Testis (tissue), 2 donors: ENCODE measurements at regions not wholly inside any gene's neighbourhood (a gene's known extent, or its start where the extent isn't known, plus 50 kb on each side); places are given as distances from the start of the nearest gene placed in this dataset.

Experiments used
- DNase-seq: peaks from one replicate; pipeline ENCODE4 v3.0.0-alpha.2; 2019
- H3K27ac ChIP-seq, 2 donors: fragments of 200-600 bp; sonication (generic); one replicate each; pipeline ENCODE4 v1.5.1; 2019
- H3K27me3 ChIP-seq: fragments of 200-600 bp; sonication (generic); one replicate; pipeline ENCODE4 v1.5.1; 2019
- H3K36me3 ChIP-seq: fragments of 200-600 bp; sonication (generic); one replicate; pipeline ENCODE4 v1.5.1; 2017; ENCODE audit warnings: low read depth; ENCODE audit errors: missing control alignments
- H3K4me1 ChIP-seq: fragments of 200-600 bp; sonication (generic); one replicate; pipeline ENCODE4 v1.5.1; 2019
- H3K4me3 ChIP-seq, 2 donors: fragments of 200-600 bp; sonication (generic); one replicate each; pipeline ENCODE4 v1.5.1; 2017 to 2019
- H3K9me3 ChIP-seq: fragments of 200-600 bp; sonication (generic); one replicate; pipeline ENCODE4 v1.5.1; 2017
- CTCF ChIP-seq, 3 experiments: fragments of 450-650 bp in 2 of 3; fragments of 200-600 bp in 1 of 3; sonication (generic) in 1 of 3; IDR thresholded peaks; one replicate each; pipeline ENCODE4 v1.5.1; 2016 to 2019; ENCODE audit warnings: antibody characterized with exemption in 3 of 3, mild to moderate bottlenecking in 2 of 3, moderate library complexity in 1 of 3
- POLR2A ChIP-seq: fragments of 450-650 bp; IDR thresholded peaks from one replicate; pipeline ENCODE4 v1.6.1; 2017; ENCODE audit warnings: antibody characterized with exemption, mild to moderate bottlenecking, moderate library complexity
- WGBS, 2 donors: methylation state at CpG; one replicate each; pipeline ENCODE4 v1.1.5; 2018; 5-methylcytosine and 5-hydroxymethylcytosine counted together
- intact Hi-C: fragments of 100-400 bp; cut with DNase I; formaldehyde crosslinking; loops from one replicate; pipeline ENCODE4 v1.15.1; 2023; ENCODE audit warnings: low total_unique reads

- Histone ChIP-seq H3K36me3 (no peaks in the 10 kb centered on the region), H3K9me3 (no peaks in the 10 kb centered on the region), H3K4me3 (no peak overlapping the region), H3K4me1 (no peaks in the 10 kb centered on the region), H3K27me3 (no peaks in the 10 kb centered on the region), H3K27ac (no peak overlapping the region)
- no peak for TF ChIP-seq POLR2A
- TF ChIP-seq CTCF (IDR thresholded peaks at IDR 0.05), result no peak
- 89 to 93% methylated on average over 6 of the region's 6 CpGs for WGBS, 2 donors
- intact Hi-C loops, result no loop called here
- DNase-seq, result no peak
Observed at GRCh38 chr3:28994161-28994905, 286.5 kb upstream of the RBMS3 start.

GRCh38 chr3:29004885-29005599 lies 275.8 kb upstream of the RBMS3 start:
- Histone ChIP-seq H3K27ac (no peak overlapping the region), H3K27me3 (no peaks in the 10 kb centered on the region), H3K4me3 (no peak overlapping the region), H3K36me3 (no peaks in the 10 kb centered on the region), H3K9me3 (no peaks in the 10 kb centered on the region), H3K4me1 (no peaks in the 10 kb centered on the region)
- intact Hi-C loops, result no loop called here
- TF ChIP-seq POLR2A (no peak), CTCF (IDR thresholded peaks at IDR 0.05) (no peak)
- DNase-seq, result no peak
- WGBS, 2 donors, result 97% methylated on average over 4 of the region's 4 CpGs

- H3K9me3 ChIP-seq, result no peaks in the 10 kb centered on the region
- DNase-seq, result no peak
- H3K36me3 ChIP-seq, result no peaks in the 10 kb centered on the region
- H3K27ac ChIP-seq, result no peak overlapping the region
- H3K27me3 ChIP-seq, result no peaks in the 10 kb centered on the region
- H3K4me3 ChIP-seq, result no peak overlapping the region
- H3K4me1 ChIP-seq, result no peaks in the 10 kb centered on the region
- intact Hi-C loops, result no loop called here
- TF ChIP-seq POLR2A, result no peak
- TF ChIP-seq CTCF (IDR thresholded peaks at IDR 0.05), result no peak
Observed at GRCh38 chr3:29005862-29006261, 275.0 kb upstream of the RBMS3 start.

- no peaks in the 10 kb centered on the region for H3K27me3 ChIP-seq
- no peak for DNase-seq
- H3K4me3 ChIP-seq, result no peak overlapping the region
- no peaks in the 10 kb centered on the region for H3K4me1 ChIP-seq
- WGBS, 2 donors, result 87 to 95% methylated on average over 2 of the region's 2 CpGs
- TF ChIP-seq CTCF (IDR thresholded peaks at IDR 0.05) (no peak), POLR2A (no peak)
- no peaks in the 10 kb centered on the region for H3K9me3 ChIP-seq
- intact Hi-C loops, result no loop called here
- no peaks in the 10 kb centered on the region for H3K36me3 ChIP-seq
- no peak overlapping the region for H3K27ac ChIP-seq
Observed at GRCh38 chr3:29011441-29011840, 269.4 kb upstream of the RBMS3 start.
